H1 (cell line): ENCODE measurements at regions not wholly inside any gene's neighbourhood (a gene's known extent, or its start where the extent isn't known, plus 50 kb on each side); places are given as distances from the start of the nearest gene placed in this dataset.

Source experiments
- CTCF ChIA-PET: fragments of 300-600 bp; sonication (Branson Sonifier 250); formaldehyde crosslinking; loops from one replicate; lab custom pipeline; 2021; ENCODE audit not compliant: partially characterized antibody; lab: Charles Lee
- POLR2A ChIA-PET: fragments of 300-600 bp; sonication (Branson Sonifier 250); formaldehyde crosslinking; loops from one replicate; lab custom pipeline; 2021; ENCODE audit warnings: inconsistent platforms; ENCODE audit not compliant: partially characterized antibody; lab: Charles Lee
- DNase-seq, 2 experiments: peaks; one replicate each; pipeline versions ENCODE4 v3.0.0 to v3.0.0-alpha.2; 2010 to 2022; ENCODE audit warnings: low spot score in 2 of 2, low read depth in 1 of 2, mixed read lengths in 1 of 2
- FAIRE-seq: peaks from 2 replicates; lab custom pipeline; 2011; peaks lifted over from hg19 to GRCh38; lab: Jason Lieb, UNC
- H2AFZ ChIP-seq: 2 replicates; pipeline ENCODE4 v1.8.1; 2012; ENCODE audit warnings: low read length, inconsistent platforms
- H2AK5ac ChIP-seq: 2 replicates; pipeline ENCODE4 v1.6.1; 2013; ENCODE audit warnings: low read depth, low read length
- H2BK120ac ChIP-seq: replicated peaks from 2 replicates; pipeline ENCODE3; 2013; ENCODE audit warnings: low read depth, low read length, inconsistent platforms
- H2BK12ac ChIP-seq: 2 replicates; pipeline ENCODE4 v1.6.1; 2013; ENCODE audit warnings: low read depth, low read length
- H2BK15ac ChIP-seq: 2 replicates; pipeline ENCODE4 v1.6.1; 2013; ENCODE audit warnings: low read length
- H2BK20ac ChIP-seq: 2 replicates; pipeline ENCODE4 v1.6.1; 2013; ENCODE audit warnings: low read length
- H2BK5ac ChIP-seq: 2 replicates; pipeline ENCODE4 v1.6.1; 2013; ENCODE audit warnings: low read depth, low read length
- H3K14ac ChIP-seq: 2 replicates; pipeline ENCODE4 v1.6.1; 2013; ENCODE audit warnings: inconsistent platforms; ENCODE audit not compliant: insufficient read length
- H3K18ac ChIP-seq: 2 replicates; pipeline ENCODE4 v1.6.1; 2013; ENCODE audit warnings: low read length; ENCODE audit errors: extremely low read depth
- H3K23ac ChIP-seq: 2 replicates; pipeline ENCODE4 v1.6.1; 2013; ENCODE audit warnings: inconsistent platforms; ENCODE audit not compliant: insufficient read length
- H3K23me2 ChIP-seq: 2 replicates; pipeline ENCODE4 v1.6.1; 2013; ENCODE audit warnings: low read depth, low read length
- H3K27ac ChIP-seq: 2 replicates; pipeline ENCODE4 v1.6.1; 2011; ENCODE audit warnings: low read depth, low read length, inconsistent platforms
- H3K27me3 ChIP-seq, 4 experiments: replicated peaks in 1 of 4; 1 replicate in 1 of 4; 2 replicates in 3 of 4; pipeline versions ENCODE4 v1.6.1 to v1.8.1; 2011 to 2013; ENCODE audit warnings: low read length in 3 of 4, mild to moderate bottlenecking in 3 of 4, inconsistent platforms in 2 of 4, mixed read lengths in 2 of 4, moderate library complexity in 1 of 4; ENCODE audit not compliant: control insufficient read depth in 3 of 4, insufficient read depth in 3 of 4; ENCODE audit errors: extremely low read depth in 1 of 4
- H3K36me3 ChIP-seq, 4 experiments: 2 replicates each; pipeline versions ENCODE4 v1.6.1 to v1.8.1; 2011 to 2013; ENCODE audit warnings: mild to moderate bottlenecking in 4 of 4, low read length in 3 of 4, moderate library complexity in 2 of 4, control low read depth in 1 of 4, inconsistent platforms in 1 of 4; ENCODE audit not compliant: insufficient read depth in 4 of 4, control insufficient read depth in 2 of 4
- H3K4ac ChIP-seq: replicated peaks from 2 replicates; pipeline ENCODE3; 2013; ENCODE audit warnings: low read length, low read depth, mixed read lengths, inconsistent platforms; ENCODE audit not compliant: insufficient read length
- H3K4me1 ChIP-seq, 4 experiments: replicated peaks in 1 of 4; 1 replicate in 1 of 4; 2 replicates in 3 of 4; pipeline versions ENCODE4 v1.6.1 to v1.8.1; 2011 to 2013; ENCODE audit warnings: low read length in 3 of 4, inconsistent platforms in 2 of 4, mixed read lengths in 1 of 4; ENCODE audit not compliant: insufficient read depth in 4 of 4, control insufficient read depth in 3 of 4
- H3K4me2 ChIP-seq, 2 experiments: 2 replicates each; pipeline versions ENCODE4 v1.6.1 to v1.8.1; 2011 to 2013; ENCODE audit warnings: low read depth in 2 of 2, low read length in 2 of 2, control low read depth in 1 of 2, inconsistent platforms in 1 of 2, mild to moderate bottlenecking in 1 of 2; ENCODE audit not compliant: insufficient read depth in 1 of 2
- H3K4me3 ChIP-seq, 4 experiments: fragments of 200-600, 300-600 bp in 1 of 4; sonication (generic), shearing (Covaris generic), sonication (Bioruptor Twin) in 1 of 4; 2 replicates each; pipeline versions ENCODE4 v1.5.1 to v1.8.1; 2011 to 2016; ENCODE audit warnings: low read length in 4 of 4, low read depth in 3 of 4, control low read depth in 2 of 4, inconsistent platforms in 2 of 4, mild to moderate bottlenecking in 2 of 4, mixed read lengths in 1 of 4, moderate library complexity in 1 of 4; ENCODE audit not compliant: insufficient read depth in 2 of 4; ENCODE audit errors: extremely low read depth in 1 of 4
- H3K56ac ChIP-seq: replicated peaks from 2 replicates; pipeline ENCODE3; 2013; ENCODE audit warnings: low read depth, mild to moderate bottlenecking, mixed read lengths, low read length, inconsistent platforms; ENCODE audit not compliant: insufficient read length
- H3K79me1 ChIP-seq: 2 replicates; pipeline ENCODE4 v1.6.1; 2013; ENCODE audit warnings: low read depth, low read length, control low read depth
- H3K79me2 ChIP-seq, 2 experiments: 2 replicates each; pipeline versions ENCODE4 v1.6.1 to v1.8.1; 2012 to 2013; ENCODE audit warnings: low read length in 2 of 2, mild to moderate bottlenecking in 2 of 2, inconsistent platforms in 1 of 2; ENCODE audit not compliant: insufficient read depth in 2 of 2, control insufficient read depth in 1 of 2
- H3K9ac ChIP-seq, 4 experiments: replicated peaks in 1 of 4; 1 replicate in 1 of 4; 2 replicates in 3 of 4; pipeline versions ENCODE4 v1.6.1 to v1.8.1; 2011 to 2013; ENCODE audit warnings: low read depth in 3 of 4, low read length in 3 of 4, control low read depth in 2 of 4, mild to moderate bottlenecking in 2 of 4, moderate library complexity in 2 of 4, inconsistent platforms in 1 of 4; ENCODE audit errors: extremely low read depth in 1 of 4
- H3K9me3 ChIP-seq, 2 experiments: 2 replicates each; pipeline versions ENCODE4 v1.6.1 to v1.8.1; 2012 to 2013; ENCODE audit warnings: mild to moderate bottlenecking in 2 of 2, moderate library complexity in 2 of 2, control low read depth in 1 of 2, inconsistent platforms in 1 of 2, low read depth in 1 of 2, low read length in 1 of 2, mixed read lengths in 1 of 2; ENCODE audit not compliant: insufficient read depth in 2 of 2
- H4K20me1 ChIP-seq, 2 experiments: replicated peaks in 1 of 2; 2 replicates each; pipeline versions ENCODE3 to v1.8.1; 2011 to 2013; ENCODE audit warnings: inconsistent platforms in 2 of 2, low read length in 2 of 2, mild to moderate bottlenecking in 1 of 2; ENCODE audit not compliant: insufficient read depth in 2 of 2, control insufficient read depth in 1 of 2
- H4K5ac ChIP-seq: 2 replicates; pipeline ENCODE4 v1.6.1; 2013; ENCODE audit warnings: low read length, low read depth, mixed read lengths, inconsistent platforms; ENCODE audit not compliant: insufficient read length
- H4K8ac ChIP-seq: 2 replicates; pipeline ENCODE4 v1.8.0; 2013; ENCODE audit warnings: mild to moderate bottlenecking, moderate library complexity, low read length, inconsistent platforms; ENCODE audit not compliant: insufficient read depth; ENCODE audit errors: extremely low read depth
- H4K91ac ChIP-seq: replicated peaks from 2 replicates; pipeline ENCODE3; 2013; ENCODE audit warnings: low read length, mixed read lengths, inconsistent platforms; ENCODE audit not compliant: insufficient read length
- CTBP2 ChIP-seq: IDR thresholded peaks from 2 replicates; pipeline ENCODE4 v1.7.0; 2011; ENCODE audit warnings: borderline replicate concordance, mild to moderate bottlenecking, moderate library complexity, mixed read lengths, low read length; ENCODE audit not compliant: insufficient read depth, insufficient read length
- CTCF ChIP-seq, 3 experiments: IDR thresholded peaks; 1 replicate in 2 of 3; 2 replicates in 1 of 3; pipeline versions ENCODE4 v1.5.1 to v1.6.1; 2011; ENCODE audit warnings: low read length in 3 of 3, mild to moderate bottlenecking in 3 of 3, inconsistent platforms in 2 of 3, low read depth in 1 of 3, moderate library complexity in 1 of 3; ENCODE audit not compliant: insufficient read depth in 1 of 3; ENCODE audit errors: control extremely low read depth in 1 of 3
- GABPA ChIP-seq: IDR thresholded peaks from 2 replicates; pipeline ENCODE4 v1.6.1; 2011; ENCODE audit warnings: mild to moderate bottlenecking, low read length, moderate library complexity, borderline replicate concordance; ENCODE audit not compliant: insufficient read depth
- JUND ChIP-seq: IDR thresholded peaks from 2 replicates; pipeline ENCODE4 v1.6.1; 2011; ENCODE audit warnings: mild to moderate bottlenecking, improper control_type of control experiment, low read length
- KDM1A ChIP-seq: fragments of 200-600, 300-600 bp; sonication (generic); IDR thresholded peaks from 2 replicates; pipeline ENCODE4 v1.7.1; 2016; ENCODE audit warnings: mild to moderate bottlenecking, low read length, borderline replicate concordance
- POLR2A ChIP-seq, 2 experiments: IDR thresholded peaks; 1 replicate in 1 of 2; 2 replicates in 1 of 2; pipeline ENCODE4 v1.6.1; 2011; ENCODE audit warnings: low read depth in 2 of 2, low read length in 2 of 2, mild to moderate bottlenecking in 2 of 2; ENCODE audit errors: control extremely low read depth in 1 of 2
- RBBP5 ChIP-seq: IDR thresholded peaks from 2 replicates; pipeline ENCODE4 v1.7.1; 2012; ENCODE audit warnings: low read depth, mild to moderate bottlenecking, inconsistent platforms, low read length, moderate library complexity, borderline replicate concordance
- RNF2 ChIP-seq: fragments of 200-900, 300-1000 bp; sonication (generic); IDR thresholded peaks from 2 replicates; pipeline ENCODE4 v1.7.1; 2016; ENCODE audit warnings: borderline replicate concordance, low read depth, mild to moderate bottlenecking, antibody characterized with exemption, low read length; ENCODE audit not compliant: poor library complexity, severe bottlenecking; ENCODE audit errors: missing control alignments
- SP2 ChIP-seq: IDR thresholded peaks from 2 replicates; pipeline ENCODE4 v1.6.1; 2012; ENCODE audit warnings: mild to moderate bottlenecking, low read length, inconsistent platforms
- TAF1 ChIP-seq: IDR thresholded peaks from 2 replicates; pipeline ENCODE4 v1.6.1; 2011; ENCODE audit warnings: mild to moderate bottlenecking, low read depth, low read length
- USF2 ChIP-seq: IDR thresholded peaks from 2 replicates; pipeline ENCODE4 v1.6.1; 2011; ENCODE audit warnings: low read length, improper control_type of control experiment
- WGBS, 2 experiments: shearing (Covaris generic) in 1 of 2; methylation state at CpG; one replicate each; pipeline versions ENCODE4 v1.1.6 to v1.1.7; 2013 to 2015; ENCODE audit warnings: low lambda C conversion rate in 2 of 2, mixed read lengths in 2 of 2, inconsistent platforms in 1 of 2, low coverage in 1 of 2, missing lambda C conversion rate in 1 of 2; ENCODE audit not compliant: insufficient replicate concordance in 2 of 2, insufficient coverage in 1 of 2, insufficient read length in 1 of 2; ENCODE audit errors: extremely low coverage in 1 of 2, missing lambda C conversion rate in 1 of 2; 5-methylcytosine and 5-hydroxymethylcytosine counted together

GRCh38 chr6:113076816-113077215, 729.7 kb downstream of the RFPL4B start:
- Histone ChIP-seq H3K79me1 (no peaks in the 10 kb centered on the region), H2AK5ac (no peak overlapping the region), H4K91ac (no peak overlapping the region), H2BK5ac (no peak overlapping the region), H3K4me1 (no peaks in the 10 kb centered on the region), H3K4ac (no peak overlapping the region), H3K36me3 (no peaks in the 10 kb centered on the region), H2BK120ac (no peak overlapping the region), H3K23ac (no peak overlapping the region), H2BK20ac (no peak overlapping the region), H3K9me3 (no peaks in the 10 kb centered on the region), H4K5ac (no peak overlapping the region), H3K4me2 (no peak overlapping the region), H2AFZ (0 out of 2 replicates have a peak overlapping the region, but pooled peaks have one; percentile 19), H3K4me3 (no peak overlapping the region), H4K8ac (no peak overlapping the region), H3K56ac (no peak overlapping the region), H2BK12ac (no peak overlapping the region), H4K20me1 (no peaks in the 10 kb centered on the region), H2BK15ac (no peak overlapping the region), H3K79me2 (no peaks in the 10 kb centered on the region), H3K9ac (no peak overlapping the region), H3K27ac (no peak overlapping the region), H3K14ac (no peak overlapping the region), H3K27me3 (no peaks in the 10 kb centered on the region), H3K23me2 (no peaks in the 10 kb centered on the region), H3K18ac (no peak overlapping the region)
- no peak for DNase-seq
- ChIA-PET POLR2A (no interaction called here), CTCF (no interaction called here)
- WGBS, 2 experiments: 95% methylated on average over 1 of the region's 1 CpG; no CpG with 5 or more reads in 1 of the 2 experiments
- no peak for FAIRE-seq
- TF ChIP-seq GABPA (no peak), POLR2A (IDR thresholded peaks at IDR 0.05; ENCODE audit: control extremely low read depth in 1 of 2, low read depth in 2 of 2, low read length in 2 of 2) (no peak), KDM1A (no peak), TAF1 (no peak), RBBP5 (no peak), RNF2 (no peak), USF2 (no peak), JUND (no peak), CTCF (IDR thresholded peaks at IDR 0.05; ENCODE audit: control extremely low read depth in 1 of 3, insufficient read depth in 1 of 3, low read depth in 1 of 3, low read length in 3 of 3) (no peak), CTBP2 (no peak), SP2 (no peak)
